Stimulated activated CD4-positive, alpha-beta T cell treated with anti-CD3 and anti-CD28 coated beads, Interleukin-12 subunit alpha, Interleukin-12 subunit beta, amount 100 ng/mL, for 48 hours (primary cell): ENCODE measurements at regions not wholly inside any gene's neighbourhood (a gene's known extent, or its start where the extent isn't known, plus 50 kb on each side); places are given as distances from the start of the nearest gene placed in this dataset.
A peak's percentile ranks its signal among the peaks of the same experiment; 100 is the strongest.

Source experiments
- DNase-seq, 3 donors: peaks; one replicate each; pipeline ENCODE4 v3.0.0-alpha.2; 2020; ENCODE audit warnings: low read depth in 2 of 3, low spot score in 1 of 3

- no peak for DNase-seq
Observed at GRCh38 chr12:118840878-118841277, 140.5 kb upstream of the SRRM4 start.

- no peak for DNase-seq
Observed at GRCh38 chr12:118841588-118841987, 139.8 kb upstream of the SRRM4 start.

- no peak for DNase-seq
Observed at GRCh38 chr12:118842866-118843265, 138.5 kb upstream of the SRRM4 start.

- DNase-seq: no peak
Observed at GRCh38 chr12:118846416-118846815, 134.9 kb upstream of the SRRM4 start.

- DNase-seq: peak in 2 of 3 donors; percentile 2 to 6
Observed at GRCh38 chr12:118850244-118850825, 131.0 kb upstream of the SRRM4 start.

- DNase-seq: no peak
Observed at GRCh38 chr12:118851891-118852290, 129.4 kb upstream of the SRRM4 start.

- no peak for DNase-seq
Observed at GRCh38 chr12:118853634-118854033, 127.7 kb upstream of the SRRM4 start.

- DNase-seq: no peak
Observed at GRCh38 chr12:118855858-118856257, 125.5 kb upstream of the SRRM4 start.

- no peak for DNase-seq
Observed at GRCh38 chr12:118866346-118866745, 115.0 kb upstream of the SRRM4 start.

- DNase-seq: no peak
Observed at GRCh38 chr12:118870551-118870950, 110.8 kb upstream of the SRRM4 start.

GRCh38 chr12:118874698-118875548, 106.4 kb upstream of the SRRM4 start:
- DNase-seq: no peak

- no peak for DNase-seq
Observed at GRCh38 chr12:118880720-118881493, 100.4 kb upstream of the SRRM4 start.

GRCh38 chr12:118884226-118884625, 97.1 kb upstream of the SRRM4 start:
- no peak for DNase-seq

- DNase-seq: no peak
Observed at GRCh38 chr12:118900993-118901392, 80.3 kb upstream of the SRRM4 start.

- DNase-seq: no peak
Observed at GRCh38 chr12:118908811-118909210, 72.5 kb upstream of the SRRM4 start.

- DNase-seq: no peak
Observed at GRCh38 chr12:118912697-118913270, 68.6 kb upstream of the SRRM4 start.

- no peak for DNase-seq
Observed at GRCh38 chr12:118921761-118922160, 59.6 kb upstream of the SRRM4 start.

- DNase-seq: no peak
Observed at GRCh38 chr12:118922405-118922804, 58.9 kb upstream of the SRRM4 start.

- DNase-seq: no peak
Observed at GRCh38 chr12:118925407-118925806, 55.9 kb upstream of the SRRM4 start.

GRCh38 chr12:118925826-118926225, 55.5 kb upstream of the SRRM4 start:
- DNase-seq: no peak
